Forelimb muscle (tissue), 1 donor: ENCODE measurements at regions not wholly inside any gene's neighbourhood (a gene's known extent, or its start where the extent isn't known, plus 50 kb on each side); places are given as distances from the start of the nearest gene placed in this dataset.
"Not testable (repeated sequence)": the region's sequence is repeated elsewhere in the genome, so short reads cannot be mapped to it uniquely, and the experiment has no call there.

Experiments
- DNase-seq: peaks from one replicate; pipeline ENCODE4 v3.0.0-alpha.2; 2013; ENCODE audit warnings: low read depth

GRCh38 chr3:94412936-94413335 is 350.1 kb downstream of the NSUN3 start:
- DNase-seq = not testable (repeated sequence)

- no peak for DNase-seq
These were observed 350.7 kb downstream of the NSUN3 start for GRCh38 chr3:94413336-94414108.

GRCh38 chr3:94414418-94414817 is 351.6 kb downstream of the NSUN3 start:
- DNase-seq = no peak

GRCh38 chr3:94416768-94417167 is 353.9 kb downstream of the NSUN3 start:
- DNase-seq = no peak

- no peak for DNase-seq
These were observed 355.1 kb downstream of the NSUN3 start for GRCh38 chr3:94417963-94418455.

GRCh38 chr3:94420931-94421330 is 358.1 kb downstream of the NSUN3 start:
- no peak for DNase-seq

- DNase-seq = no peak
These were observed 360.7 kb downstream of the NSUN3 start for GRCh38 chr3:94423578-94423977.

GRCh38 chr3:94429517-94429916 is 366.7 kb downstream of the NSUN3 start:
- no peak for DNase-seq

- DNase-seq = no peak
These were observed 369.2 kb downstream of the NSUN3 start for GRCh38 chr3:94431876-94432570.

- no peak for DNase-seq
These were observed 370.9 kb downstream of the NSUN3 start for GRCh38 chr3:94433811-94434210.

- DNase-seq = no peak
These were observed 378.1 kb downstream of the NSUN3 start for GRCh38 chr3:94440767-94441493.

- DNase-seq = no peak
These were observed 378.6 kb downstream of the NSUN3 start for GRCh38 chr3:94441494-94441847.

GRCh38 chr3:94453864-94454263 is 391.0 kb downstream of the NSUN3 start:
- DNase-seq = no peak

GRCh38 chr3:94459167-94459566 is 396.3 kb downstream of the NSUN3 start:
- DNase-seq = no peak

GRCh38 chr3:94460931-94461330 is 398.1 kb downstream of the NSUN3 start:
- no peak for DNase-seq

GRCh38 chr3:94462931-94463330 is 400.1 kb downstream of the NSUN3 start:
- no peak for DNase-seq

- DNase-seq = no peak
These were observed 409.6 kb downstream of the NSUN3 start for GRCh38 chr3:94472511-94472910.

- no peak for DNase-seq
These were observed 418.5 kb downstream of the NSUN3 start for GRCh38 chr3:94481226-94481898.

GRCh38 chr3:94482686-94483085 is 419.8 kb downstream of the NSUN3 start:
- DNase-seq = no peak

GRCh38 chr3:94483403-94483802 is 420.5 kb downstream of the NSUN3 start:
- DNase-seq = no peak

- no peak for DNase-seq
These were observed 432.1 kb downstream of the NSUN3 start for GRCh38 chr3:94494992-94495391.

GRCh38 chr3:94500146-94500545 is 437.3 kb downstream of the NSUN3 start:
- DNase-seq = no peak
